ENCODE measurements at regions not wholly inside any gene's neighbourhood (a gene's known extent, or its start where the extent isn't known, plus 50 kb on each side); places are given as distances from the start of the nearest gene placed in this dataset.
A peak's percentile ranks its signal among the peaks of the same experiment; 100 is the strongest.

DNA sequence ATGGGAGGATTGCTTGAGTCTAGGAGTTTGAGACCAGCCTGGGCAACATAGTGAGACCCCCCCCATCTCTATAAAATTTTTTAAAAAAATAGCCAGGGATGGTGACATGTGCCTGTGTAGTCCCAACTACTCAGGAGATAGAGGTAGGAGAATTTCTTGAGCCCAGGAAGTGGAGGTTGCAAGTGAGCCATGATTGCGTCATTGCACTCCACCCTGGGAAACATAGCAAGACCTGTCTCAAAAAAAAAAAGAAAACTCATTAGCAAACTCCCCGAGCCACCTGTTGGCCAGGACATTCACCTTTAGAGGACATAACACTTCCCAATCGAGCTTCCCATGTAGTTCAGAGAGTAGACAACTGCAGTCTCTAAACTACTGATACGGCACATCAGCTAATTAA lies 274.2 kb downstream of the ABCC12 start:
- TF ChIP-seq, protein P1, sequence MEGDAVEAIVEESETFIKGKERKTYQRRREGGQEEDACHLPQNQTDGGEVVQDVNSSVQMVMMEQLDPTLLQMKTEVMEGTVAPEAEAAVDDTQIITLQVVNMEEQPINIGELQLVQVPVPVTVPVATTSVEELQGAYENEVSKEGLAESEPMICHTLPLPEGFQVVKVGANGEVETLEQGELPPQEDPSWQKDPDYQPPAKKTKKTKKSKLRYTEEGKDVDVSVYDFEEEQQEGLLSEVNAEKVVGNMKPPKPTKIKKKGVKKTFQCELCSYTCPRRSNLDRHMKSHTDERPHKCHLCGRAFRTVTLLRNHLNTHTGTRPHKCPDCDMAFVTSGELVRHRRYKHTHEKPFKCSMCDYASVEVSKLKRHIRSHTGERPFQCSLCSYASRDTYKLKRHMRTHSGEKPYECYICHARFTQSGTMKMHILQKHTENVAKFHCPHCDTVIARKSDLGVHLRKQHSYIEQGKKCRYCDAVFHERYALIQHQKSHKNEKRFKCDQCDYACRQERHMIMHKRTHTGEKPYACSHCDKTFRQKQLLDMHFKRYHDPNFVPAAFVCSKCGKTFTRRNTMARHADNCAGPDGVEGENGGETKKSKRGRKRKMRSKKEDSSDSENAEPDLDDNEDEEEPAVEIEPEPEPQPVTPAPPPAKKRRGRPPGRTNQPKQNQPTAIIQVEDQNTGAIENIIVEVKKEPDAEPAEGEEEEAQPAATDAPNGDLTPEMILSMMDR (IDR thresholded peaks at IDR 0.05; ENCODE audit: insufficient read depth, low read length, poor library complexity, severe bottlenecking), result no peak
- Histone ChIP-seq H3K4me3 (ENCODE audit: low read depth, low read length) (no peak overlapping the region), H3K36me3 (ENCODE audit: control insufficient read depth, insufficient read depth, low read length) (no peaks in the 10 kb centered on the region), H3K27me3 (ENCODE audit: control insufficient read depth, insufficient read depth, low read length) (no peaks in the 10 kb centered on the region)
- DNase-seq (ENCODE audit: low read depth), result no peak

DNA sequence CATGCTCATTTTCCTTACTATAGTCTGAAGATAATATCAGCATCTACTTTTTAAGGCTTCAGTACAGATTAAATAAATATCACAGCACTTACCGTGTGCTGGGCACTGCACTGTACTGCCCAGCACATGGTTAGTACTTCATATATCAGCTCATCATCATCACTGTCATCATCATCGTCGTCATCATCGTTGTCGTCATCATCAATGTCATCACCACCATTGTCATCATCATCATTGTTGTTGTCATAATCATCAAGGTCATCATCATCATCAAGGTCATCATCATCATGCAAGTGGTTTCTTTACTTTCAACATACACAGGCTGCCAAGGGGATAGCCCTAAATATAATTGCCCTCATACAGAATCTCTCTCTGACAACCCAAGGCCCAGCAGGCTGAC lies 275.1 kb downstream of the ABCC12 start:
- TF ChIP-seq, protein P1 (IDR thresholded peaks at IDR 0.05; ENCODE audit: insufficient read depth, low read length, poor library complexity, severe bottlenecking), result no peak
- H3K27me3 ChIP-seq (ENCODE audit: control insufficient read depth, insufficient read depth, low read length), result no peaks in the 10 kb centered on the region

DNA sequence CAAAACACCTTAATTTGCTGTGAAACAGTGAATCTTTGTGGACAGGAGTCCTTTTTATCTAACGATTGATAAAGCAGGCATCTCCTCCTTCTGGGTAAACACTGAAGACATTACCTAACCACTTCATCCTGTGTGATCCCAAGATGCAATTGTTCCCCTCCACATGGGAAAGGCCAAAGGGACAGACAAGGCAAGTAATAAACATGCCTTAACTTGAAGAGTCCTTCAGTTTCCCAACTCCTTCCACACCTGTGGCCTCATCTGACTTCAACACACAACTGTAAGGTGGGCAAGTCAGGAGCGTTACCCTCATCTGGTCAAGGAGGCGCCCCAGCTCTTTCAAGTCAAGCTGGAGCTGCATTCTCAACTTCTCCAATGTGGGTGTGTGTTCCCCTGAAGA lies 278.6 kb downstream of the ABCC12 start:
- H3K27me3 ChIP-seq (ENCODE audit: control insufficient read depth, insufficient read depth, low read length), result no peaks in the 10 kb centered on the region
- no peak overlapping the region for H3K4me3 ChIP-seq (ENCODE audit: low read depth, low read length)
- TF ChIP-seq, protein P1 (IDR thresholded peaks at IDR 0.05; ENCODE audit: insufficient read depth, low read length, poor library complexity, severe bottlenecking), result no peak
- no peaks in the 10 kb centered on the region for H3K36me3 ChIP-seq (ENCODE audit: control insufficient read depth, insufficient read depth, low read length)
- DNase-seq (ENCODE audit: low read depth), result no peak

More for the DNA sequence above, 275.1 kb downstream of the ABCC12 start:
- no peak overlapping the region for H3K4me3 ChIP-seq (ENCODE audit: low read depth, low read length)
- DNase-seq (ENCODE audit: low read depth), result no peak
- H3K36me3 ChIP-seq (ENCODE audit: control insufficient read depth, insufficient read depth, low read length), result no peaks in the 10 kb centered on the region

DNA sequence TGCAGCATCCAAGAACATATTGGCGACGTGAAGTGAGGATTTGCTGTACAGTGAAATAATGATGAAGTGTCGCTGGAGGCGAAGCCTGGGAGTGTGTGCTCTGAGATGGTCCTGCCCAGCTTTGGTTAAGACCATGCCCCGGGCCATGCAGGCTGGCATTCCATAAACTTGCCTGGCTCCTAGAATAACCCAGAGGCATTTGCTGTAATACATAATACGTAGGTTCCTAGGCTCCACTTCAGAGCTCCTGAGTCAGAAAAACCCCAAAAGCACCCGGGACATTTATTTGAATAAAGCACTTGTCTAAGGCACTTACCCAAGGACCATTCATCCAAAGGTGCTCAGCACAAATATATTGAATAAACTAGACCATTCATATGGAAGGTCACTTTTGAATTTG lies 279.3 kb downstream of the ABCC12 start:
- no peak overlapping the region for H3K4me3 ChIP-seq (ENCODE audit: low read depth, low read length)
- TF ChIP-seq, protein P1 (IDR thresholded peaks at IDR 0.05; ENCODE audit: insufficient read depth, low read length, poor library complexity, severe bottlenecking), result no peak
- no peak for DNase-seq (ENCODE audit: low read depth)
- no peaks in the 10 kb centered on the region for H3K27me3 ChIP-seq (ENCODE audit: control insufficient read depth, insufficient read depth, low read length)
- no peaks in the 10 kb centered on the region for H3K36me3 ChIP-seq (ENCODE audit: control insufficient read depth, insufficient read depth, low read length)

- H3K27me3 ChIP-seq (ENCODE audit: control insufficient read depth, insufficient read depth, low read length), result no peaks in the 10 kb centered on the region
- no peak for DNase-seq (ENCODE audit: low read depth)
- no peaks in the 10 kb centered on the region for H3K36me3 ChIP-seq (ENCODE audit: control insufficient read depth, insufficient read depth, low read length)
- TF ChIP-seq, protein P1 (IDR thresholded peaks at IDR 0.05; ENCODE audit: insufficient read depth, low read length, poor library complexity, severe bottlenecking), result peak; percentile 39
- no peak overlapping the region for H3K4me3 ChIP-seq (ENCODE audit: low read depth, low read length)
Measured at GRCh38 chr16:47873434-47873833, 282.4 kb downstream of the ABCC12 start.

- Histone ChIP-seq H3K4me3 (ENCODE audit: low read depth, low read length) (no peak overlapping the region), H3K27me3 (ENCODE audit: control insufficient read depth, insufficient read depth, low read length) (no peaks in the 10 kb centered on the region), H3K36me3 (ENCODE audit: control insufficient read depth, insufficient read depth, low read length) (no peaks in the 10 kb centered on the region)
- no peak for DNase-seq (ENCODE audit: low read depth)
- TF ChIP-seq, protein P1 (IDR thresholded peaks at IDR 0.05; ENCODE audit: insufficient read depth, low read length, poor library complexity, severe bottlenecking), result no peak
Measured at GRCh38 chr16:47872225-47872624, 283.6 kb downstream of the ABCC12 start.

Measured in kidney epithelial cell (primary cell).